GM23338 (cell line): ENCODE measurements at regions not wholly inside any gene's neighbourhood (a gene's known extent, or its start where the extent isn't known, plus 50 kb on each side); places are given as distances from the start of the nearest gene placed in this dataset.

Experiments
- ATAC-seq: fragments of 200-7000 bp; cut with Tn5 transposase; 3 replicates; pipeline ENCODE4 v1.9.1; 2020
- DNase-seq: peaks from one replicate; pipeline ENCODE4 v3.0.0-alpha.2; 2015; ENCODE audit warnings: low spot score
- H2AFZ ChIP-seq: fragments of 200-600 bp; sonication (generic); 2 replicates; pipeline ENCODE4 v1.8.0; 2016; ENCODE audit warnings: antibody characterized with exemption, mild to moderate bottlenecking, moderate library complexity
- H3F3A ChIP-seq: fragments of 200-600 bp; sonication (generic); replicated peaks from 2 replicates; pipeline ENCODE4 v1.8.0; 2017; ENCODE audit warnings: antibody characterized with exemption, mixed run types, low read depth
- H3K27ac ChIP-seq: fragments of 200-600 bp; sonication (generic); 2 replicates; pipeline ENCODE4 v1.6.1; 2016; ENCODE audit warnings: low read depth
- H3K27me3 ChIP-seq: fragments of 200-600 bp; sonication (generic); 2 replicates; pipeline ENCODE4 v1.8.0; 2016; ENCODE audit warnings: mild to moderate bottlenecking, mixed run types, moderate library complexity; ENCODE audit not compliant: insufficient read depth
- H3K36me3 ChIP-seq: fragments of 200-600 bp; sonication (generic); 2 replicates; pipeline ENCODE4 v1.8.0; 2016; ENCODE audit warnings: mild to moderate bottlenecking; ENCODE audit not compliant: insufficient read depth
- H3K4me1 ChIP-seq: fragments of 200-600 bp; sonication (generic); 2 replicates; pipeline ENCODE4 v1.8.0; 2016; ENCODE audit warnings: mild to moderate bottlenecking, moderate library complexity; ENCODE audit not compliant: insufficient read depth
- H3K4me2 ChIP-seq: fragments of 200-600 bp; sonication (generic); 2 replicates; pipeline ENCODE4 v1.7.1; 2017; ENCODE audit warnings: mixed run types
- H3K4me3 ChIP-seq: fragments of 200-600 bp; sonication (generic); 2 replicates; pipeline ENCODE4 v1.6.1; 2016; ENCODE audit warnings: mixed run types
- H3K79me2 ChIP-seq: fragments of 200-600 bp; sonication (generic); replicated peaks from 2 replicates; pipeline ENCODE4 v1.8.0; 2017; ENCODE audit warnings: mild to moderate bottlenecking; ENCODE audit not compliant: insufficient read depth
- H3K9me2 ChIP-seq: fragments of 200-600 bp; sonication (generic); 2 replicates; pipeline ENCODE4 v1.8.0; 2017; ENCODE audit not compliant: insufficient read depth
- H4K20me1 ChIP-seq: fragments of 200-600 bp; sonication (generic); replicated peaks from 2 replicates; pipeline ENCODE4 v1.8.0; 2017; ENCODE audit warnings: mild to moderate bottlenecking; ENCODE audit not compliant: insufficient read depth
- H3K27ac Mint-ChIP-seq: 2 replicates; pipeline ENCODE4 v1.8.0; 2020; ENCODE audit warnings: inconsistent platforms, mild to moderate bottlenecking, moderate library complexity, mixed read lengths
- H3K27me3 Mint-ChIP-seq: 3 replicates; pipeline ENCODE4 v1.8.0; 2022; ENCODE audit warnings: low read depth, mild to moderate bottlenecking, moderate library complexity, mixed read lengths, inconsistent platforms; ENCODE audit not compliant: insufficient read depth, poor library complexity
- H3K36me3 Mint-ChIP-seq: 3 replicates; pipeline ENCODE4 v1.8.0; 2021; ENCODE audit warnings: low read depth, mild to moderate bottlenecking, inconsistent platforms, moderate library complexity, mixed read lengths
- H3K4me1 Mint-ChIP-seq: 3 replicates; pipeline ENCODE4 v1.8.0; 2020; ENCODE audit warnings: mild to moderate bottlenecking, inconsistent platforms, mixed read lengths
- H3K4me3 Mint-ChIP-seq: 3 replicates; pipeline ENCODE4 v1.8.0; 2021; ENCODE audit warnings: moderate library complexity, mild to moderate bottlenecking, inconsistent platforms, mixed read lengths
- H3K9me3 Mint-ChIP-seq: 3 replicates; pipeline ENCODE4 v1.8.0; 2020; ENCODE audit warnings: moderate library complexity, mild to moderate bottlenecking, inconsistent platforms, mixed read lengths
- CREB1 ChIP-seq: fragments of 250-450 bp; sonication (Bioruptor Pico); IDR thresholded peaks from 2 replicates; pipeline ENCODE4 v1.5.0; 2020; ENCODE audit warnings: low read depth, mild to moderate bottlenecking, moderate library complexity
- EZH2 ChIP-seq: fragments of 200-600 bp; sonication (generic); IDR thresholded peaks from one replicate; pipeline ENCODE4 v1.8.0; 2017; ENCODE audit warnings: antibody characterized with exemption, mild to moderate bottlenecking, low read depth; ENCODE audit not compliant: unreplicated experiment
- EZH2phosphoT487 ChIP-seq: fragments of 200-600 bp; sonication (generic); IDR thresholded peaks from one replicate; pipeline ENCODE4 v1.8.1; 2018; ENCODE audit warnings: antibody characterized with exemption; ENCODE audit not compliant: unreplicated experiment
- JUNB ChIP-seq: IDR thresholded peaks from one replicate; pipeline ENCODE4 v1.6.1; 2016; ENCODE audit warnings: antibody characterized with exemption; ENCODE audit not compliant: unreplicated experiment
- POLR2AphosphoS5 ChIP-seq: IDR thresholded peaks from 2 replicates; pipeline ENCODE4 v1.6.1; 2016; ENCODE audit warnings: antibody characterized with exemption, low read depth
- STAT1 ChIP-seq: IDR thresholded peaks from one replicate; pipeline ENCODE4 v1.6.1; 2016; ENCODE audit warnings: antibody characterized with exemption; ENCODE audit not compliant: unreplicated experiment
- ZNF114 ChIP-seq: fragments of 250-450 bp; sonication (Bioruptor Pico); IDR thresholded peaks from 2 replicates; pipeline ENCODE4 v1.5.0; 2020; ENCODE audit warnings: mild to moderate bottlenecking, moderate library complexity
- ZNF331 ChIP-seq: fragments of 250-450 bp; sonication (Bioruptor Pico); IDR thresholded peaks from 2 replicates; pipeline ENCODE4 v1.5.0; 2020; ENCODE audit warnings: low read depth, mild to moderate bottlenecking, moderate library complexity
- TF ChIP-seq, protein P1 (sequence below): fragments of 250-450 bp; sonication (Bioruptor Pico); IDR thresholded peaks from 2 replicates; pipeline ENCODE4 v1.5.0; 2020; ENCODE audit warnings: mild to moderate bottlenecking, moderate library complexity
- TF ChIP-seq, protein P2 (sequence below): IDR thresholded peaks from 2 replicates; pipeline ENCODE4 v1.6.1; 2016; ENCODE audit warnings: antibody characterized with exemption
- TF ChIP-seq, protein P3 (sequence below): IDR thresholded peaks from one replicate; pipeline ENCODE4 v1.6.1; 2018; ENCODE audit warnings: antibody characterized with exemption; ENCODE audit not compliant: unreplicated experiment
- TF ChIP-seq, protein P4 (sequence below), 2 experiments: fragments of 200-600 bp in 1 of 2; sonication (generic) in 1 of 2; conservative IDR thresholded peaks; 2 replicates each; pipeline versions ENCODE4 v1.5.1 to v1.6.1; 2016 to 2017; ENCODE audit warnings: antibody characterized with exemption in 2 of 2, low read depth in 2 of 2, mild to moderate bottlenecking in 2 of 2, moderate library complexity in 1 of 2

DNA sequence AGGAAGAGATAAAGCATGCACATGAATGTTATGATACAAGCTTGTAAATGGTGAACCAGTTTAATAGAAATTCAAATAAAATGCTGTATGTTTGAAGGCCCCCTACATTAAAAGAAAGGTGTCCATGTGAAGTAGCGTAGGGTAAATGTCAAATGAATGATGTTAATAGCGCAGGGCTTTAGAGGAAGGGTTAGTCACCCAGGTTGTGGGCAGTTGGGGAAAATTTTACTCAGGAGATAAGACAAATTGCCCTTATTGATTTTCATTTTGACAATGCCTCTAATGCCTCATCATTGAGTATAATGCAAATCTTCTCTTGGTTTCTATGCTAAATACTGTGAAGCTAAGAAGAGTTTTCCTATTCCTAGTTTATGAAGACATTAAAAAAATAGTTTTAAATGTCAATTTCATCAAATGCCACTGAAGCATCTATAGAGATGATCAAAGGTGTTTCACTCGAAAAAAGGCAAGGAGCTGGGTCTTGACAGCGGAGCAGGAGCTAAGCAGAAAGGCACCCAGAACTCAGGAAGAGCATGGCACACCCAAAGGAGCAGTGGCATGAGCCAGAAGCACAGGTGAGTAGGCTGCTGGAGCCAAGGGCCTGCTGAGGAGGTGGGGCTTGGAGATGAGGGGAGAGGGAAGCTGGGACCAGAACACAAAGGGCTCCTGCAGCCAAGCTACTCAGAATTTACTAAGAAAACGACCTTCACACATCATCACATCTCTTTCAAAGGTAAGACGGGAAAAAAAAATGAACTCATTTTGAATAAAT lies 129.3 kb upstream of the ACKR3 start (continued):
- TF ChIP-seq, protein P1, sequence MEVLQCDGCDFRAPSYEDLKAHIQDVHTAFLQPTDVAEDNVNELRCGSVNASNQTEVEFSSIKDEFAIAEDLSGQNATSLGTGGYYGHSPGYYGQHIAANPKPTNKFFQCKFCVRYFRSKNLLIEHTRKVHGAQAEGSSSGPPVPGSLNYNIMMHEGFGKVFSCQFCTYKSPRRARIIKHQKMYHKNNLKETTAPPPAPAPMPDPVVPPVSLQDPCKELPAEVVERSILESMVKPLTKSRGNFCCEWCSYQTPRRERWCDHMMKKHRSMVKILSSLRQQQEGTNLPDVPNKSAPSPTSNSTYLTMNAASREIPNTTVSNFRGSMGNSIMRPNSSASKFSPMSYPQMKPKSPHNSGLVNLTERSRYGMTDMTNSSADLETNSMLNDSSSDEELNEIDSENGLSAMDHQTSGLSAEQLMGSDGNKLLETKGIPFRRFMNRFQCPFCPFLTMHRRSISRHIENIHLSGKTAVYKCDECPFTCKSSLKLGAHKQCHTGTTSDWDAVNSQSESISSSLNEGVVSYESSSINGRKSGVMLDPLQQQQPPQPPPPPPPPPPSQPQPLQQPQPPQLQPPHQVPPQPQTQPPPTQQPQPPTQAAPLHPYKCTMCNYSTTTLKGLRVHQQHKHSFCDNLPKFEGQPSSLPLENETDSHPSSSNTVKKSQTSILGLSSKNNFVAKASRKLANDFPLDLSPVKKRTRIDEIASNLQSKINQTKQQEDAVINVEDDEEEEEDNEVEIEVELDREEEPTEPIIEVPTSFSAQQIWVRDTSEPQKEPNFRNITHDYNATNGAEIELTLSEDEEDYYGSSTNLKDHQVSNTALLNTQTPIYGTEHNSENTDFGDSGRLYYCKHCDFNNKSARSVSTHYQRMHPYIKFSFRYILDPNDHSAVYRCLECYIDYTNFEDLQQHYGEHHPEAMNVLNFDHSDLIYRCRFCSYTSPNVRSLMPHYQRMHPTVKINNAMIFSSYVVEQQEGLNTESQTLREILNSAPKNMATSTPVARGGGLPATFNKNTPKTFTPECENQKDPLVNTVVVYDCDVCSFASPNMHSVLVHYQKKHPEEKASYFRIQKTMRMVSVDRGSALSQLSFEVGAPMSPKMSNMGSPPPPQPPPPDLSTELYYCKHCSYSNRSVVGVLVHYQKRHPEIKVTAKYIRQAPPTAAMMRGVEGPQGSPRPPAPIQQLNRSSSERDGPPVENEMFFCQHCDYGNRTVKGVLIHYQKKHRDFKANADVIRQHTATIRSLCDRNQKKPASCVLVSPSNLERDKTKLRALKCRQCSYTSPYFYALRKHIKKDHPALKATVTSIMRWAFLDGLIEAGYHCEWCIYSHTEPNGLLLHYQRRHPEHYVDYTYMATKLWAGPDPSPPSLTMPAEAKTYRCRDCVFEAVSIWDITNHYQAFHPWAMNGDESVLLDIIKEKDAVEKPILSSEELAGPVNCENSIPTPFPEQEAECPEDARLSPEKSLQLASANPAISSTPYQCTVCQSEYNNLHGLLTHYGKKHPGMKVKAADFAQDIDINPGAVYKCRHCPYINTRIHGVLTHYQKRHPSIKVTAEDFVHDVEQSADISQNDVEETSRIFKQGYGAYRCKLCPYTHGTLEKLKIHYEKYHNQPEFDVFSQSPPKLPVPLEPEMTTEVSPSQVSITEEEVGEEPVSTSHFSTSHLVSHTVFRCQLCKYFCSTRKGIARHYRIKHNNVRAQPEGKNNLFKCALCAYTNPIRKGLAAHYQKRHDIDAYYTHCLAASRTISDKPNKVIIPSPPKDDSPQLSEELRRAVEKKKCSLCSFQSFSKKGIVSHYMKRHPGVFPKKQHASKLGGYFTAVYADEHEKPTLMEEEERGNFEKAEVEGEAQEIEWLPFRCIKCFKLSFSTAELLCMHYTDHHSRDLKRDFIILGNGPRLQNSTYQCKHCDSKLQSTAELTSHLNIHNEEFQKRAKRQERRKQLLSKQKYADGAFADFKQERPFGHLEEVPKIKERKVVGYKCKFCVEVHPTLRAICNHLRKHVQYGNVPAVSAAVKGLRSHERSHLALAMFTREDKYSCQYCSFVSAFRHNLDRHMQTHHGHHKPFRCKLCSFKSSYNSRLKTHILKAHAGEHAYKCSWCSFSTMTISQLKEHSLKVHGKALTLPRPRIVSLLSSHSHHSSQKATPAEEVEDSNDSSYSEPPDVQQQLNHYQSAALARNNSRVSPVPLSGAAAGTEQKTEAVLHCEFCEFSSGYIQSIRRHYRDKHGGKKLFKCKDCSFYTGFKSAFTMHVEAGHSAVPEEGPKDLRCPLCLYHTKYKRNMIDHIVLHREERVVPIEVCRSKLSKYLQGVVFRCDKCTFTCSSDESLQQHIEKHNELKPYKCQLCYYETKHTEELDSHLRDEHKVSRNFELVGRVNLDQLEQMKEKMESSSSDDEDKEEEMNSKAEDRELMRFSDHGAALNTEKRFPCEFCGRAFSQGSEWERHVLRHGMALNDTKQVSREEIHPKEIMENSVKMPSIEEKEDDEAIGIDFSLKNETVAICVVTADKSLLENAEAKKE (CRISPR knock-in tag) = no peak

DNA sequence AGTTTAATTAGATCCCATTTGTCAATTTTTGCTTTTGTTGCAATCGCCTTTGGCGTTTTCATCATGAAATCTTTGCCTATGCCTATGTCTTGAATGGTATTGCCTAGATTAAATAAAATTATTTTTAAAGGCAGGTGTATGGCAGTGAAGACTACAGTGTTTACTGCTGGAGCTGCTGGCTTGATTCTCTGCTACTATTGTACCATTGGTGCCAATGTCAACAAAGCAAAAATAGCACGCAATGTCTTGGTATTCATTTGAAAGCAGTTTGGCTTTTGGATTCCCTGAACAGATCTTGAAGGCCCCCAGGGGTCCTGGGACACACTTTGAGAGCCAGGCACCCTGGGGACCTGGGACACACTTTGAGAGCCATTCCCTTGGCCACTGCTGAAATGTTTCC lies 125.4 kb upstream of the ACKR3 start:
- no peaks in the 10 kb centered on the region for H3K36me3 Mint-ChIP-seq
- Histone ChIP-seq H3F3A (no peaks in the 10 kb centered on the region), H3K27ac (no peak overlapping the region), H3K36me3 (0 out of 2 replicates have a peak, but pooled peaks cover 6% of the 10 kb centered on the region), H4K20me1 (no peaks in the 10 kb centered on the region), H3K27me3 (no peaks in the 10 kb centered on the region), H3K4me2 (no peak overlapping the region), H3K4me3 (no peak overlapping the region), H3K79me2 (no peaks in the 10 kb centered on the region), H3K4me1 (no peaks in the 10 kb centered on the region; the same call in 1 of the 2 replicates), H2AFZ (no peak overlapping the region), H3K9me2 (no peaks in the 10 kb centered on the region)
- no peak overlapping the region for H3K27ac Mint-ChIP-seq
- H3K4me1 Mint-ChIP-seq = peaks cover 11% of the 10 kb centered on the region
- peaks cover 3% of the 10 kb centered on the region; the same call in 1 of the 3 replicates for H3K9me3 Mint-ChIP-seq
- no peak for DNase-seq
- no peak overlapping the region for H3K4me3 Mint-ChIP-seq
- H3K27me3 Mint-ChIP-seq = peaks cover 7% of the 10 kb centered on the region
- ATAC-seq = no peak
- TF ChIP-seq EZH2 (no peak), ZNF114 (CRISPR knock-in tag) (no peak), CREB1 (CRISPR knock-in tag) (no peak), JUNB (no peak), EZH2phosphoT487 (no peak), ZNF331 (CRISPR knock-in tag) (no peak), STAT1 (no peak), POLR2AphosphoS5 (no peak)
- TF ChIP-seq, protein P2, sequence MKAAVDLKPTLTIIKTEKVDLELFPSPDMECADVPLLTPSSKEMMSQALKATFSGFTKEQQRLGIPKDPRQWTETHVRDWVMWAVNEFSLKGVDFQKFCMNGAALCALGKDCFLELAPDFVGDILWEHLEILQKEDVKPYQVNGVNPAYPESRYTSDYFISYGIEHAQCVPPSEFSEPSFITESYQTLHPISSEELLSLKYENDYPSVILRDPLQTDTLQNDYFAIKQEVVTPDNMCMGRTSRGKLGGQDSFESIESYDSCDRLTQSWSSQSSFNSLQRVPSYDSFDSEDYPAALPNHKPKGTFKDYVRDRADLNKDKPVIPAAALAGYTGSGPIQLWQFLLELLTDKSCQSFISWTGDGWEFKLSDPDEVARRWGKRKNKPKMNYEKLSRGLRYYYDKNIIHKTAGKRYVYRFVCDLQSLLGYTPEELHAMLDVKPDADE = no peak
- TF ChIP-seq, protein P3, sequence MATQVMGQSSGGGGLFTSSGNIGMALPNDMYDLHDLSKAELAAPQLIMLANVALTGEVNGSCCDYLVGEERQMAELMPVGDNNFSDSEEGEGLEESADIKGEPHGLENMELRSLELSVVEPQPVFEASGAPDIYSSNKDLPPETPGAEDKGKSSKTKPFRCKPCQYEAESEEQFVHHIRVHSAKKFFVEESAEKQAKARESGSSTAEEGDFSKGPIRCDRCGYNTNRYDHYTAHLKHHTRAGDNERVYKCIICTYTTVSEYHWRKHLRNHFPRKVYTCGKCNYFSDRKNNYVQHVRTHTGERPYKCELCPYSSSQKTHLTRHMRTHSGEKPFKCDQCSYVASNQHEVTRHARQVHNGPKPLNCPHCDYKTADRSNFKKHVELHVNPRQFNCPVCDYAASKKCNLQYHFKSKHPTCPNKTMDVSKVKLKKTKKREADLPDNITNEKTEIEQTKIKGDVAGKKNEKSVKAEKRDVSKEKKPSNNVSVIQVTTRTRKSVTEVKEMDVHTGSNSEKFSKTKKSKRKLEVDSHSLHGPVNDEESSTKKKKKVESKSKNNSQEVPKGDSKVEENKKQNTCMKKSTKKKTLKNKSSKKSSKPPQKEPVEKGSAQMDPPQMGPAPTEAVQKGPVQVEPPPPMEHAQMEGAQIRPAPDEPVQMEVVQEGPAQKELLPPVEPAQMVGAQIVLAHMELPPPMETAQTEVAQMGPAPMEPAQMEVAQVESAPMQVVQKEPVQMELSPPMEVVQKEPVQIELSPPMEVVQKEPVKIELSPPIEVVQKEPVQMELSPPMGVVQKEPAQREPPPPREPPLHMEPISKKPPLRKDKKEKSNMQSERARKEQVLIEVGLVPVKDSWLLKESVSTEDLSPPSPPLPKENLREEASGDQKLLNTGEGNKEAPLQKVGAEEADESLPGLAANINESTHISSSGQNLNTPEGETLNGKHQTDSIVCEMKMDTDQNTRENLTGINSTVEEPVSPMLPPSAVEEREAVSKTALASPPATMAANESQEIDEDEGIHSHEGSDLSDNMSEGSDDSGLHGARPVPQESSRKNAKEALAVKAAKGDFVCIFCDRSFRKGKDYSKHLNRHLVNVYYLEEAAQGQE = no peak
- TF ChIP-seq, protein P4, sequence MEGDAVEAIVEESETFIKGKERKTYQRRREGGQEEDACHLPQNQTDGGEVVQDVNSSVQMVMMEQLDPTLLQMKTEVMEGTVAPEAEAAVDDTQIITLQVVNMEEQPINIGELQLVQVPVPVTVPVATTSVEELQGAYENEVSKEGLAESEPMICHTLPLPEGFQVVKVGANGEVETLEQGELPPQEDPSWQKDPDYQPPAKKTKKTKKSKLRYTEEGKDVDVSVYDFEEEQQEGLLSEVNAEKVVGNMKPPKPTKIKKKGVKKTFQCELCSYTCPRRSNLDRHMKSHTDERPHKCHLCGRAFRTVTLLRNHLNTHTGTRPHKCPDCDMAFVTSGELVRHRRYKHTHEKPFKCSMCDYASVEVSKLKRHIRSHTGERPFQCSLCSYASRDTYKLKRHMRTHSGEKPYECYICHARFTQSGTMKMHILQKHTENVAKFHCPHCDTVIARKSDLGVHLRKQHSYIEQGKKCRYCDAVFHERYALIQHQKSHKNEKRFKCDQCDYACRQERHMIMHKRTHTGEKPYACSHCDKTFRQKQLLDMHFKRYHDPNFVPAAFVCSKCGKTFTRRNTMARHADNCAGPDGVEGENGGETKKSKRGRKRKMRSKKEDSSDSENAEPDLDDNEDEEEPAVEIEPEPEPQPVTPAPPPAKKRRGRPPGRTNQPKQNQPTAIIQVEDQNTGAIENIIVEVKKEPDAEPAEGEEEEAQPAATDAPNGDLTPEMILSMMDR (conservative IDR thresholded peaks at IDR 0.05; ENCODE audit: low read depth in 2 of 2) = no peak
